WTC11 (cell line): ENCODE measurements at regions not wholly inside any gene's neighbourhood (a gene's known extent, or its start where the extent isn't known, plus 50 kb on each side); places are given as distances from the start of the nearest gene placed in this dataset.

ENCODE experiments used
- CTCF ChIP-seq: fragments of 200-600 bp; IDR thresholded peaks from 2 replicates; pipeline ENCODE4 v1.8.0; 2022; ENCODE audit warnings: antibody characterized with exemption
- MAX ChIP-seq: sonication (generic); formaldehyde crosslinking; IDR thresholded peaks from 2 replicates; pipeline ENCODE4 v1.8.0; 2022; ENCODE audit warnings: mild to moderate bottlenecking, missing genetic modification reagents
- MLX ChIP-seq: sonication (generic); formaldehyde crosslinking; IDR thresholded peaks from 2 replicates; pipeline ENCODE4 v1.8.1; 2023; ENCODE audit warnings: mild to moderate bottlenecking, missing genetic modification reagents, moderate library complexity
- NFYB ChIP-seq: sonication (generic); formaldehyde crosslinking; conservative IDR thresholded peaks from 2 replicates; pipeline ENCODE4 v1.8.0; 2022; ENCODE audit warnings: low read depth, missing genetic modification reagents
- SP1 ChIP-seq: sonication (generic); formaldehyde crosslinking; conservative IDR thresholded peaks from 2 replicates; pipeline ENCODE4 v1.8.1; 2022; ENCODE audit warnings: missing genetic modification reagents
- ZNF219 ChIP-seq: sonication (generic); formaldehyde crosslinking; IDR thresholded peaks from 2 replicates; pipeline ENCODE4 v1.8.0; 2023; ENCODE audit warnings: missing genetic modification reagents, mild to moderate bottlenecking, borderline replicate concordance

DNA sequence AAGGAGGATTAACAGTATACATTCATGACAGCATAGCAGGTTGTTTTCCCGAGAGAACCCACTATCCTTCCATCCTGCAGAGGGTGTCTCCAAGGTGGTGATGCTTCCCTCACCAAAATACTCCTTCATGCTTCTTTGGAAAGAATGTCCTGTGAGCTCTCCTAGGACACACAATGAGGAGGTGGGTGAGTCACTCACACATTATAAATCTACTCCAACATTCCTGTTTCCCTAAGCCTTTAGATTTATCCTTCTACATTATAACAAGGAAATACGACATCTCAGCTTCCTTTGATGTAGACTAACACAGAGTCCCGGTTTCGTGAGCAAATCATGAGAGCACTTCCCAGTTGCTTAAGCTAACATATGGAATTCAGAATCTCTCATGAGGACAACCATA is 689.7 kb upstream of the CELF2 start:
- TF ChIP-seq MLX (CRISPR knock-in tag) (no peak), CTCF (no peak), ZNF219 (CRISPR knock-in tag) (no peak), MAX (no peak), NFYB (CRISPR knock-in tag) (no peak), SP1 (CRISPR knock-in tag) (no peak)
